ENCODE measurements at regions not wholly inside any gene's neighbourhood (a gene's known extent, or its start where the extent isn't known, plus 50 kb on each side); places are given as distances from the start of the nearest gene placed in this dataset.

DNA sequence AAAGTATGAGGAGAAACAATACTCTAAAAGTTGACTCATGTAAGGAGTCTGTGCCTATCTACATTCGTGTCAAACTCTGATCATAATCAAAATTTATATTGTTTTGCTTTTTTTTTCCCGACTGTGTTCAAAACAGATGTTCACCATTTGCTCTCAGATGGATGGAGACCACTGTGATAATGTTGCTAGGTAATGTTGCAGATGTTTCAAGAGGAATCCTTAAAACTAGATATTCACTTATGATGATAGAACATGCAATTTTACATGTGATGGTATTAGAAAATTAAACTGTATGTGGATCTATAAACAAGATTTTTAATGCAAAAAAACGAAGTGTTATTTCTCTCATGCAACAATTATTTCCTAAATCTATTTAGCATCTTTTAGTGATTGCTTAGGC lies 1080.1 kb downstream of the REEP3 start:
- WGBS, 3 donors = 48 to 63% (median 48%) methylated on average over 3 of the region's 3 CpGs
- DNase-seq = no peak

DNA sequence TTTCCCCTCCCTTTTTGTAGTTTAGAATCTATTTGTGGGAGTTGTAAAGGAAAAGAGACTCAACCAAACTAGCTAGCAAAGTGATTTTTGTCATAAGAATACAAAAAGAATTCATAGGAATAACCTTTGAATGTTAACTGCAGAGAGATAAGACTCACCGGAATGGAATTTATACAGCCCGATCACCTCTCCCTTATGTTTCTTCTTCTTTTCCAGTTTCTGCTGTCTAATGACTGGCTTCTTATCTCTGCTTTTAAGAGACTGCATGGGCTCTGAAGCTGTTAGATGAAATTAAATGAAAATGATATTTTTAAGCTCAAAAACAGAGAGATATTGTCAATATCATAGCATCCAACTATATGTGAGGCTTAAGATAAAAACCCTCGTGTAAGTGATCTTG lies 1095.9 kb downstream of the REEP3 start:
- no peak for DNase-seq
- 3 to 13% (median 6%) methylated on average over 3 of the region's 3 CpGs for WGBS, 3 donors
- intact Hi-C loops (cut with DNase I) = no loop called here
- H3K4me3 ChIP-seq = no peak overlapping the region
- no peaks in the 10 kb centered on the region for H3K36me3 ChIP-seq
- no peaks in the 10 kb centered on the region for H3K9me3 ChIP-seq
- H3K4me1 ChIP-seq (ENCODE audit: insufficient read depth) = no peaks in the 10 kb centered on the region
- no peak for TF ChIP-seq EP300 (IDR thresholded peaks at IDR 0.05)
- TF ChIP-seq, protein P1, sequence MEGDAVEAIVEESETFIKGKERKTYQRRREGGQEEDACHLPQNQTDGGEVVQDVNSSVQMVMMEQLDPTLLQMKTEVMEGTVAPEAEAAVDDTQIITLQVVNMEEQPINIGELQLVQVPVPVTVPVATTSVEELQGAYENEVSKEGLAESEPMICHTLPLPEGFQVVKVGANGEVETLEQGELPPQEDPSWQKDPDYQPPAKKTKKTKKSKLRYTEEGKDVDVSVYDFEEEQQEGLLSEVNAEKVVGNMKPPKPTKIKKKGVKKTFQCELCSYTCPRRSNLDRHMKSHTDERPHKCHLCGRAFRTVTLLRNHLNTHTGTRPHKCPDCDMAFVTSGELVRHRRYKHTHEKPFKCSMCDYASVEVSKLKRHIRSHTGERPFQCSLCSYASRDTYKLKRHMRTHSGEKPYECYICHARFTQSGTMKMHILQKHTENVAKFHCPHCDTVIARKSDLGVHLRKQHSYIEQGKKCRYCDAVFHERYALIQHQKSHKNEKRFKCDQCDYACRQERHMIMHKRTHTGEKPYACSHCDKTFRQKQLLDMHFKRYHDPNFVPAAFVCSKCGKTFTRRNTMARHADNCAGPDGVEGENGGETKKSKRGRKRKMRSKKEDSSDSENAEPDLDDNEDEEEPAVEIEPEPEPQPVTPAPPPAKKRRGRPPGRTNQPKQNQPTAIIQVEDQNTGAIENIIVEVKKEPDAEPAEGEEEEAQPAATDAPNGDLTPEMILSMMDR (IDR thresholded peaks at IDR 0.05) = no peak
- no peak for TF ChIP-seq POLR2A (IDR thresholded peaks at IDR 0.05)
- H3K27me3 ChIP-seq = no peaks in the 10 kb centered on the region
- no peak overlapping the region for H3K27ac ChIP-seq

More for the DNA sequence above, 1080.1 kb downstream of the REEP3 start:
- no peak overlapping the region for H3K4me3 ChIP-seq
- no peaks in the 10 kb centered on the region for H3K36me3 ChIP-seq
- no peaks in the 10 kb centered on the region for H3K9me3 ChIP-seq
- no peaks in the 10 kb centered on the region for H3K27me3 ChIP-seq
- intact Hi-C loops (cut with DNase I) = no loop called here
- no peak overlapping the region for H3K27ac ChIP-seq
- TF ChIP-seq, protein P1 (IDR thresholded peaks at IDR 0.05) = no peak
- TF ChIP-seq EP300 (IDR thresholded peaks at IDR 0.05) (no peak), POLR2A (IDR thresholded peaks at IDR 0.05) (no peak)
- no peaks in the 10 kb centered on the region for H3K4me1 ChIP-seq (ENCODE audit: insufficient read depth)

DNA sequence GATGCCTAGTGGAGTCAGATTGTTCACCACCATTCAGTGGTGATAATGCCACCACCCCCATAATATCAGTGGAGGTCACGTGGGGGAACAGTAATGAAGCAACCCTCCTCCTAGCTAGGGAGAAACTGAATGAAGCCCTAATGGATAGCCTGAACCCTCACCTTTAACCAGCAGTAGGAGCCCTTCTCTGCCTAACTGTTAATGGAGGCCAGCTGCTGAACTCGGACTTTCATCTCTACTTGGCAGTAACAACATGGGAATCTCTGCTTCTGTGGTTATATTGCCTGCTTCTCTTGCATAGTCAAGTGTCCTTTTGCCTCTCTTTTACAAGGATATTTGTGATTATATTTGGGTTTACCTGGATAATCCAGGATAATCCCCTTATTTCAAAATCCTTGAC lies 1097.9 kb downstream of the REEP3 start:
- intact Hi-C loops (cut with DNase I) = no loop called here
- TF ChIP-seq, protein P1 (IDR thresholded peaks at IDR 0.05) = no peak
- TF ChIP-seq POLR2A (IDR thresholded peaks at IDR 0.05) = no peak
- Histone ChIP-seq H3K4me3 (no peak overlapping the region), H3K4me1 (ENCODE audit: insufficient read depth) (no peaks in the 10 kb centered on the region), H3K36me3 (no peaks in the 10 kb centered on the region), H3K27me3 (no peaks in the 10 kb centered on the region), H3K27ac (no peak overlapping the region), H3K9me3 (no peaks in the 10 kb centered on the region)
- WGBS, 3 donors = 69 to 83% (median 69%) methylated on average over 2 of the region's 2 CpGs
- DNase-seq = no peak

DNA sequence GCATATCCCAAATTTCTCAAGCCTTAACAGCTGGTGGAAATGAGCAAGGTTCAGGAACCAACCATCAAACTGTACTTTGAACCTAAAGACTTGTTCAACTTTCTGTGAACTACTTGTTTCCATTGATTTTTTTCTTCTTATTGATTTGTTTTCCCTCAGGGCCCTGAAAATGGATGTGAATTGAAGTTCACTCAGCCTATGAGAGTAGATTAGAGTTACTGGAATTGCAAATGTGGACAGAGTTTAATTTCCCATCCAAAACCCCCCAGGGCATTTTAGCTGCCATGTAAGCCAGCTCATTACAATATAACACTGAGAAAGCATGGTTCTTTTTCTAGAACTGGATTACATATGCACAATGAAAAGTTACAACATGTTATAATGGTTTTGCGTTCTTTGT lies 1105.7 kb downstream of the REEP3 start:
- intact Hi-C loops (cut with DNase I) = no loop called here
- no peak overlapping the region for H3K4me3 ChIP-seq

More for the DNA sequence above, 1105.7 kb downstream of the REEP3 start:
- TF ChIP-seq EP300 (IDR thresholded peaks at IDR 0.05) (no peak), POLR2A (IDR thresholded peaks at IDR 0.05) (no peak)
- TF ChIP-seq, protein P1 (IDR thresholded peaks at IDR 0.05) = no peak
- no peaks in the 10 kb centered on the region for H3K4me1 ChIP-seq (ENCODE audit: insufficient read depth)
- H3K27me3 ChIP-seq = no peaks in the 10 kb centered on the region
- H3K9me3 ChIP-seq = no peaks in the 10 kb centered on the region
- H3K27ac ChIP-seq = no peak overlapping the region
- H3K36me3 ChIP-seq = no peaks in the 10 kb centered on the region
- no peak for DNase-seq
- 91 to 98% (median 96%) methylated on average over 1 of the region's 1 CpG for WGBS, 3 donors
